Epithelial cell of prostate (primary cell): ENCODE measurements at regions not wholly inside any gene's neighbourhood (a gene's known extent, or its start where the extent isn't known, plus 50 kb on each side); places are given as distances from the start of the nearest gene placed in this dataset.
"Not testable (repeated sequence)": the region's sequence is repeated elsewhere in the genome, so short reads cannot be mapped to it uniquely, and the experiment has no call there.

Experiments
- DNase-seq: peaks from one replicate; pipeline ENCODE4 v3.0.0-alpha.2; 2011; ENCODE audit warnings: low read depth, low spot score
- H3K27ac ChIP-seq: fragments of 450-650 bp; 2 replicates; pipeline ENCODE4 v1.5.1; 2017; ENCODE audit warnings: mild to moderate bottlenecking

GRCh38 chr6:98358173-98358572 is 476.2 kb upstream of the POU3F2 start:
- no peak overlapping the region for H3K27ac ChIP-seq
- no peak for DNase-seq

GRCh38 chr6:98366371-98366770 is 468.0 kb upstream of the POU3F2 start:
- no peak for DNase-seq
- H3K27ac ChIP-seq = no peak overlapping the region

GRCh38 chr6:98380589-98380988 is 453.8 kb upstream of the POU3F2 start:
- DNase-seq = no peak
- no peak overlapping the region for H3K27ac ChIP-seq

- no peak overlapping the region for H3K27ac ChIP-seq
- no peak for DNase-seq
These were observed 452.1 kb upstream of the POU3F2 start for GRCh38 chr6:98382246-98382645.

- H3K27ac ChIP-seq = no peak overlapping the region
- no peak for DNase-seq
These were observed 450.0 kb upstream of the POU3F2 start for GRCh38 chr6:98384334-98384733.

GRCh38 chr6:98384801-98385200 is 449.6 kb upstream of the POU3F2 start:
- no peak for DNase-seq

GRCh38 chr6:98395610-98396166 is 438.7 kb upstream of the POU3F2 start:
- H3K27ac ChIP-seq = no peak overlapping the region
- DNase-seq = no peak

More at GRCh38 chr6:98384801-98385200, 449.6 kb upstream of the POU3F2 start:
- H3K27ac ChIP-seq = no peak overlapping the region

GRCh38 chr6:98416027-98416426 is 418.3 kb upstream of the POU3F2 start:
- DNase-seq = no peak
- H3K27ac ChIP-seq = no peak overlapping the region

GRCh38 chr6:98416497-98417158 is 417.7 kb upstream of the POU3F2 start:
- not testable (repeated sequence) for DNase-seq, H3K27ac ChIP-seq

- H3K27ac ChIP-seq = no peak overlapping the region
- DNase-seq = no peak
These were observed 400.9 kb upstream of the POU3F2 start for GRCh38 chr6:98433325-98434056.

- DNase-seq = no peak
These were observed 390.7 kb upstream of the POU3F2 start for GRCh38 chr6:98443633-98444032.

GRCh38 chr6:98452685-98453084 is 381.7 kb upstream of the POU3F2 start:
- DNase-seq = no peak
- no peak overlapping the region for H3K27ac ChIP-seq

More at GRCh38 chr6:98443633-98444032, 390.7 kb upstream of the POU3F2 start:
- no peak overlapping the region for H3K27ac ChIP-seq

GRCh38 chr6:98454809-98455322 is 379.5 kb upstream of the POU3F2 start:
- no peak for DNase-seq

GRCh38 chr6:98458708-98459107 is 375.7 kb upstream of the POU3F2 start:
- H3K27ac ChIP-seq = no peak overlapping the region
- DNase-seq = no peak

More at GRCh38 chr6:98454809-98455322, 379.5 kb upstream of the POU3F2 start:
- H3K27ac ChIP-seq = no peak overlapping the region

GRCh38 chr6:98463038-98464000 is 371.1 kb upstream of the POU3F2 start:
- no peak overlapping the region for H3K27ac ChIP-seq
- DNase-seq = no peak

GRCh38 chr6:98467091-98467490 is 367.3 kb upstream of the POU3F2 start:
- H3K27ac ChIP-seq = no peak overlapping the region
- no peak for DNase-seq

- no peak overlapping the region for H3K27ac ChIP-seq
- DNase-seq = no peak
These were observed 366.5 kb upstream of the POU3F2 start for GRCh38 chr6:98467902-98468301.

GRCh38 chr6:98469141-98469540 is 365.2 kb upstream of the POU3F2 start:
- no peak for DNase-seq
- no peak overlapping the region for H3K27ac ChIP-seq

- DNase-seq = no peak
- no peak overlapping the region for H3K27ac ChIP-seq
These were observed 363.6 kb upstream of the POU3F2 start for GRCh38 chr6:98470821-98471220.

GRCh38 chr6:98471444-98471843 is 362.9 kb upstream of the POU3F2 start:
- no peak overlapping the region for H3K27ac ChIP-seq
- DNase-seq = no peak
